ENCODE measurements at regions not wholly inside any gene's neighbourhood (a gene's known extent, or its start where the extent isn't known, plus 50 kb on each side); places are given as distances from the start of the nearest gene placed in this dataset.

DNA sequence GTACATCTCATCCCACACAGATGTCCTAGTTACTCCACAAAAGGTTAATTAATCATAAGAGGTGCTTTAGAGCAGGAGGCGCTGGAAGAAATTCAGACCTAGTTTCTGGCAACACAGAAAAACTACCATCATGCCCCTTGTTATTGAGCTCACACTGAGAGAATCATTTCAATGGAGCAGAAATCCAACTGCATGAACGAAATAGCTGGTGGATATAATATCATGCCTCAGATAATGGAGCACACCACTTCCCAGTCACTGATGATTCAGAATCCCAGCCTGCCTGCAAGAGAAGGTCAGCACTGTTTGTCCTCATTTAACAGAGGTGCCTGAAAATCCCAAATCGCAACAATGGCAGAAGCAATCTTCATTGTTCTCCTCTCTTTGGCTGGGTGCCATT, 125.8 kb upstream of the CREB1 start:
- no peaks in the 10 kb centered on the region for H3K9me3 ChIP-seq (replicated peaks; ENCODE audit: control insufficient read depth, low read depth, low read length)
- WGBS (ENCODE audit: insufficient coverage): 87% methylated on average over 2 of the region's 3 CpGs
- DNase-seq: no peak
- no peak overlapping the region for H3K4me3 ChIP-seq (ENCODE audit: low read length)
- H3K27ac ChIP-seq (ENCODE audit: low read length): no peak overlapping the region
- H3K27me3 ChIP-seq (ENCODE audit: control insufficient read depth, insufficient read depth, low read length): no peaks in the 10 kb centered on the region
- no peaks in the 10 kb centered on the region for H3K36me3 ChIP-seq (ENCODE audit: control insufficient read depth, insufficient read depth, low read length)
- peaks cover 7% of the 10 kb centered on the region for H3K4me1 ChIP-seq (ENCODE audit: control insufficient read depth, insufficient read depth, low read length)

DNA sequence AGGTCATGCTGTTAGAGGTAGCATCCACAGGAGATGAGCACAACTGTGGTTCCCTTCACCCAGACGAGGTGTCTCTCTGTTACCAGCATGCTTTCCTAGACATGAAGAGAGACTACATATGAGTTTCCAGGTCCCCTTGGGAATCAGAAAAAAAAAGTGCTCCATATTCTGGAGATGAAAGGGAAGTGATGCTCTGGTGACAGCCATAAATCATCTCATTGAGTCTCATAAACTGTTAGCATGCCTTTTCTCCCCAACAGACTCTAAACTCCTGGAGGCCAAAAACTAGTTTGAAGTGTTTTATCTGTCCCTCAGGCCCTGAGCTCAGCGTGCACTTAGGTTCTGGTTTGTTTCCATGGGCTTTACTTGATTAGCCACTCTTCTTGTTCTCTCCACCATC, 124.6 kb upstream of the CREB1 start:
- H3K4me3 ChIP-seq (ENCODE audit: low read length): no peak overlapping the region
- 20% methylated on average over 1 of the region's 2 CpGs for WGBS (ENCODE audit: insufficient coverage)

DNA sequence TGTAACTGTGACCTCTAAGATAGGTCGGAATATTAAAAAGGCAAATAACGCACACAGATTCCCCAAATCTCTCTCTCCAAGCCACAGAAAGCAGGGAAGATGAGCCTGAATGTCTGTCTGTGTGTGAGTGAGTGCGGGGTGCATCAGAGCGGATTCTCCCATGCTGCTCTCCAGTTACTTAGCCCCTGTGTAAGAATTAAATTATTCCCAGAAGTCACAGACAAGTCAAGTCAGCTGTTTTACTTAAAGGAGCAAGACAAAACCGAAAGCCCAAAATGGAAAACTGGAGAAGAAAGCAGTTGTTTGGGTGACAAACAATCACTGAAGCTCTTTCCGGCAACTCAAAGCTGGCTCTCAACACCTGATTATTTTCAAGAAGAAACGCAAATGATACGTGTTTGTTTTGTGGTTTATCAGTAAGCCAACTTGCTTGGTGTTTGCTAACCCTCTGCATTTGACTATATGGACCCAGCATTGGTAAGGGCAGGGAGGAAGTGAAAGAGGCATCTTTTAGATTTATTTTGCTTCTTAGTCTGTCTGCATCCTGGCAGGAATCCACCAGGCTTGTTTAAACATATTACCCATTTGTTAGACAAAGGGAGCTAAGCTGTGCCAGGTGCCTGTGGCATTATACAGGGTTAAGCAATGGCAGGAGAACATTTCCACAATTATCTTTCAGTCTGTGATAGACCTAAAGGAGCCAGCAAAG, 121.5 kb upstream of the CREB1 start:
- no peaks in the 10 kb centered on the region for H3K27me3 ChIP-seq (ENCODE audit: control insufficient read depth, insufficient read depth, low read length)
- WGBS (ENCODE audit: insufficient coverage): no CpG with 5 or more reads among the region's 8 CpGs
- no peak overlapping the region for H3K27ac ChIP-seq (ENCODE audit: low read length)
- peaks cover 7% of the 10 kb centered on the region for H3K4me1 ChIP-seq (ENCODE audit: control insufficient read depth, insufficient read depth, low read length)
- no peaks in the 10 kb centered on the region for H3K9me3 ChIP-seq (replicated peaks; ENCODE audit: control insufficient read depth, low read depth, low read length)
- peak; percentile 38 for DNase-seq
- H3K36me3 ChIP-seq (ENCODE audit: control insufficient read depth, insufficient read depth, low read length): no peaks in the 10 kb centered on the region
- no peak overlapping the region for H3K4me3 ChIP-seq (ENCODE audit: low read length)

More for the DNA sequence above, 124.6 kb upstream of the CREB1 start:
- Histone ChIP-seq H3K27ac (ENCODE audit: low read length) (no peak overlapping the region), H3K27me3 (ENCODE audit: control insufficient read depth, insufficient read depth, low read length) (no peaks in the 10 kb centered on the region), H3K4me1 (ENCODE audit: control insufficient read depth, insufficient read depth, low read length) (peaks cover 7% of the 10 kb centered on the region), H3K36me3 (ENCODE audit: control insufficient read depth, insufficient read depth, low read length) (no peaks in the 10 kb centered on the region), H3K9me3 (replicated peaks; ENCODE audit: control insufficient read depth, low read depth, low read length) (no peaks in the 10 kb centered on the region)
- no peak for DNase-seq

DNA sequence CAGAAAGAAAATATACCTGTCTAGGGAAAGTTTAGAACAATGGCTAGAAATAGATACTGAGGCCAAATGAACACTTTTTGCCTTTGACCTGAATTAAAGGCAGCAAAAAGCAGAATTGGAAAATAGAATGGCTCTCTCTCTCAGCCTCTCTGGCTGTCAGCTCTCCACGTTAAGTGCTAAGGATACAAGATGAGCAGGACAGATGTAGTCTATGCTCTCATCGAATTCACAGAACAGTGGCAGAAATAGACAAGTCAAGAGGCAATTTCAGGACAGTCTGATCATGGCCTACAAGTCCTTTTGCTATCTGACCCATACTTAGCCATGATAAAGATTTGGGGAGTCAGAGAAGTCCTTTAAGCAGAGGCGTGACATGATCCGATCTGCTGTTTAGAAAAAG, 120.2 kb upstream of the CREB1 start:
- DNase-seq: peak; percentile 54
- no peaks in the 10 kb centered on the region for H3K27me3 ChIP-seq (ENCODE audit: control insufficient read depth, insufficient read depth, low read length)
- H3K27ac ChIP-seq (ENCODE audit: low read length): no peak overlapping the region
- no peaks in the 10 kb centered on the region for H3K36me3 ChIP-seq (ENCODE audit: control insufficient read depth, insufficient read depth, low read length)
- WGBS (ENCODE audit: insufficient coverage): 47% methylated on average over 4 of the region's 4 CpGs
- no peaks in the 10 kb centered on the region for H3K9me3 ChIP-seq (replicated peaks; ENCODE audit: control insufficient read depth, low read depth, low read length)
- no peak overlapping the region for H3K4me3 ChIP-seq (ENCODE audit: low read length)
- H3K4me1 ChIP-seq (ENCODE audit: control insufficient read depth, insufficient read depth, low read length): peaks cover 7% of the 10 kb centered on the region

DNA sequence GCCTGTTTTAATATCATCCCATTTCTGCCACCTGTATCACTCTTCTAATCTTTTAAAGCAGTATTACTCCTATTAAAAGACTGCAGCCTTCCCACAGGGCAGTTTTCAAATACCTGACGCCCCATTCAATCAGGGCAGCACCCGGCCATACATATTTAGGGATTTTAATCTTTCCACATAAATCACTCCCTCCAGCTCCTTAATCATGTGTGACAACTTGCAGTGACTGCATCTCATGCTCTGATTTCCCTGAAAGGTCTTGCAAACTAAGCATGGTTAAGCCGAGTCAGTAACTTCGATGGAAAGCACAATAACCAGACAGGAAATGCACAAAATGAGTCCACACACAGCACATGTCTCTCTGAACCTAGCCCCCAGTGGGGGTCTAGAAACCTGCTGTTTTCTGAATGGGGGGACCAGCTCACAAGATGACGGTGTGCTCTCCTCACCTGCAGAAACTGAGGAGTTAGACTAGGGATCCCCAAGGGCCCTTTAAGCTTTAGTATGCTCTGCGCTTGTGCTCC, 116.9 kb upstream of the CREB1 start:
- no peaks in the 10 kb centered on the region for H3K36me3 ChIP-seq (ENCODE audit: control insufficient read depth, insufficient read depth, low read length)
- H3K4me1 ChIP-seq (ENCODE audit: control insufficient read depth, insufficient read depth, low read length): peaks cover 7% of the 10 kb centered on the region
- no peak overlapping the region for H3K27ac ChIP-seq (ENCODE audit: low read length)
- DNase-seq: no peak
- no peaks in the 10 kb centered on the region for H3K27me3 ChIP-seq (ENCODE audit: control insufficient read depth, insufficient read depth, low read length)
- H3K9me3 ChIP-seq (replicated peaks; ENCODE audit: control insufficient read depth, low read depth, low read length): no peaks in the 10 kb centered on the region
- no peak overlapping the region for H3K4me3 ChIP-seq (ENCODE audit: low read length)
- 41% methylated on average over 3 of the region's 6 CpGs for WGBS (ENCODE audit: insufficient coverage)

DNA sequence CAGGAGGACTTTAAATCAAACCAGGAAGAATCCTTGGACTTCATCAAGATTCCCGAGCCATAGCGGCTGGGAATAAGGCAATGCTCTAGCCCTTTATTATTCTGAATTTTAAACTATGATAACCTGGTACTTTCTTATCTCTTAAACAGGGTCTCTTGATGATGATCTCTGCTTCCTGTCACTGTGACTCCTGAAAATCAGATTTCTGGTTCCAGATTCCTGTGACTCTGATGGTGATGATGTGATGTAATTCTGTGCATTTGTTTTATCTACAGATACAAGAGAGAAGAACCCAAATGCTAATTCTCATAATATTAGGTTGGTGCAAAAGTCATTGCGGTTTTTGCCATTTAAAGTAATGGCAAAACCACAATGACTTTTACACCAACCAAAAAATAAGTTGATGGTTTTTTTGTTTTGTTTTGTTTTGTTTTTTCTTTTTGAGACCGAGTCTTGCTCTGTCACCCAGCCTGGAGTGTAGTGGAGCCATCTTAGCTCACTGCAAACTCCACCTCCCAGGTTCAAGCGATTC, 116.3 kb upstream of the CREB1 start:
- no peak for DNase-seq

DNA sequence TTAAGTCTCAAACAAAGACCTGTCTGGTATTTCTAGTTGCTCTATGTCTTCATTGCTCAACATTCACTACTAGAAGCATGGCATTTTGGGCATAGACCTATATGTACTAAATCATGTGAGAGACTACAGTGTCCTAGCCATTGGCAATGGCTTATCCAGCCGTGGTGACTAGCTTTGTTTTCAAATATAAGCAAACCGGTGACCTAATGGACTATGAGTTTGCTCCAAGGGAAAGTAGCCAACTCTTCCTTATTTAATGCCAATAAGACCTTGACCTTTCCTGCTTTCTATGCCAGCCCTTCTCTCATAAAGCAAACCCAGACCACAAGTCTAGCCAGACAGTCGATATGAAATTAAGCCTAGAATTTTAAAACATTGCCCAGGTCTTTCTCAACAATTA, 113.7 kb upstream of the CREB1 start:
- WGBS (ENCODE audit: insufficient coverage): 83% methylated on average over 1 of the region's 3 CpGs
- no peaks in the 10 kb centered on the region for H3K36me3 ChIP-seq (ENCODE audit: control insufficient read depth, insufficient read depth, low read length)
- no peaks in the 10 kb centered on the region for H3K9me3 ChIP-seq (replicated peaks; ENCODE audit: control insufficient read depth, low read depth, low read length)
- H3K4me3 ChIP-seq (ENCODE audit: low read length): no peak overlapping the region
- no peaks in the 10 kb centered on the region for H3K27me3 ChIP-seq (ENCODE audit: control insufficient read depth, insufficient read depth, low read length)
- DNase-seq: no peak
- H3K4me1 ChIP-seq (ENCODE audit: control insufficient read depth, insufficient read depth, low read length): no peaks in the 10 kb centered on the region
- H3K27ac ChIP-seq (ENCODE audit: low read length): no peak overlapping the region

More for the DNA sequence above, 116.3 kb upstream of the CREB1 start:
- H3K4me3 ChIP-seq (ENCODE audit: low read length): no peak overlapping the region
- no peaks in the 10 kb centered on the region for H3K36me3 ChIP-seq (ENCODE audit: control insufficient read depth, insufficient read depth, low read length)
- H3K27me3 ChIP-seq (ENCODE audit: control insufficient read depth, insufficient read depth, low read length): no peaks in the 10 kb centered on the region
- no CpG with 5 or more reads among the region's 5 CpGs for WGBS (ENCODE audit: insufficient coverage)
- H3K4me1 ChIP-seq (ENCODE audit: control insufficient read depth, insufficient read depth, low read length): peaks cover under 1% of the 10 kb centered on the region
- H3K9me3 ChIP-seq (replicated peaks; ENCODE audit: control insufficient read depth, low read depth, low read length): no peaks in the 10 kb centered on the region
- no peak overlapping the region for H3K27ac ChIP-seq (ENCODE audit: low read length)

DNA sequence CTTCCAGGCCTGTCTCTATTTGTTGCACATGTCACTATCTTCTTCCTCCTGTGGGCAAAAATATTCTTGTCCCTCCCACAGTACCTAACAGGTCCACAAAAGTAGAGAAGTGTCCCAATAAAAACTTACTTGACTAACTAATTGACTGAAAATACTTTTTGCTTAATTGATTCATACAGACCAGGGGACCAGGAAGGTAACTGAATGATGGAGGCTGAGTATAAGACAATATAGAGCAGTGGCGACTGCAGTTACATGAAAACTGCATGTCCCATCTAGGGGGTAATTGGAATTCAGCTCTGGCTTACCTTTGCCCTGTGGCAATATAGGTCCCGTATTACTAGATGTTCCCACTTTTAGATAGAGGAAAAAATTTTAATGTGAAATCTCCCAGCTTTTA, 112.9 kb upstream of the CREB1 start:
- no CpG with 5 or more reads among the region's 2 CpGs for WGBS (ENCODE audit: insufficient coverage)
- Histone ChIP-seq H3K4me3 (ENCODE audit: low read length) (no peak overlapping the region), H3K27me3 (ENCODE audit: control insufficient read depth, insufficient read depth, low read length) (no peaks in the 10 kb centered on the region), H3K27ac (ENCODE audit: low read length) (no peak overlapping the region), H3K4me1 (ENCODE audit: control insufficient read depth, insufficient read depth, low read length) (no peaks in the 10 kb centered on the region), H3K36me3 (ENCODE audit: control insufficient read depth, insufficient read depth, low read length) (no peaks in the 10 kb centered on the region), H3K9me3 (replicated peaks; ENCODE audit: control insufficient read depth, low read depth, low read length) (no peaks in the 10 kb centered on the region)
- no peak for DNase-seq

DNA sequence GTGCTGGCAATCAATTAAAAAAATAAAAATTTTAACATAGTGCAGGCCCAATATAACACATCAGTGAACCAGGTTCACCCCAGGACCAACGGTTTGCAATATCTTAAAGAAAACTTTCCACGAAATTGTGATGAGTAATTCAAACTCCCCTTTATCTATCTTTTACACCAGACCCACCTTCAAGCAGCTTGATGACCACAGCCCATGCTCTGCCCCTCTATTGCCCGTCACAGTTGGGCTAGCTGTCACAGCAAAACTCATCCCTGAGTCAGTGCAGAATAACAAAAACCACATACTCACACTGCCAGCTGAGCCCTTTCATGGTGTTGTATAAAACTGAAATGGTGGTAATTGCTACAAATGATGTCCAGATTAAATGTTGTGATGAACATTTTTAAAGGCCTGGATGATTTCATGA, 112.5 kb upstream of the CREB1 start:
- H3K36me3 ChIP-seq (ENCODE audit: control insufficient read depth, insufficient read depth, low read length): no peaks in the 10 kb centered on the region
- 78% methylated on average over 2 of the region's 3 CpGs for WGBS (ENCODE audit: insufficient coverage)
- no peaks in the 10 kb centered on the region for H3K4me1 ChIP-seq (ENCODE audit: control insufficient read depth, insufficient read depth, low read length)
- H3K4me3 ChIP-seq (ENCODE audit: low read length): no peak overlapping the region
- H3K27me3 ChIP-seq (ENCODE audit: control insufficient read depth, insufficient read depth, low read length): no peaks in the 10 kb centered on the region
- DNase-seq: no peak
- no peaks in the 10 kb centered on the region for H3K9me3 ChIP-seq (replicated peaks; ENCODE audit: control insufficient read depth, low read depth, low read length)
- no peak overlapping the region for H3K27ac ChIP-seq (ENCODE audit: low read length)

DNA sequence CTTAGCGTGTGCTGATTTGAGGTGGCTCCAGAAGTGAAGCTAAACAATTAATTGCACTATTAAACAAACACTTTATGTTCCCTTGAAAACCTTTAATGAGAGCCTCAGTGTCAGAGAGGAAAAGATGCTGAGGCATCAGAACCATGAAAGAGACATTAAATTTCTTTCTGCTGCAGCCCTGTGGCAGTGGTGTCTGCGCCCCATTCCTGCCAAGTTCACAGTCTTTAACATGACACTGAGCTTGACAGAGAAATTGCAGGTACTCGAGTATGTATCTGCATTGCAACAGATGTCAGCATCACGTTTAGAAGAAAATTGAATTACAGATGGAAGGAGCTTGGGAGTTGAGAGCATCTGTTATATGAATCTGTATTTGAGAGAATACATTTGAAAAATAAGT, 111.3 kb upstream of the CREB1 start:
- no peaks in the 10 kb centered on the region for H3K9me3 ChIP-seq (replicated peaks; ENCODE audit: control insufficient read depth, low read depth, low read length)
- H3K36me3 ChIP-seq (ENCODE audit: control insufficient read depth, insufficient read depth, low read length): no peaks in the 10 kb centered on the region
- no peaks in the 10 kb centered on the region for H3K27me3 ChIP-seq (ENCODE audit: control insufficient read depth, insufficient read depth, low read length)
- H3K27ac ChIP-seq (ENCODE audit: low read length): no peak overlapping the region
- DNase-seq: no peak
- 17% methylated on average over 2 of the region's 4 CpGs for whole genome bisulfite sequencing (ENCODE audit: insufficient coverage)
- no peak overlapping the region for H3K4me3 ChIP-seq (ENCODE audit: low read length)
- H3K4me1 ChIP-seq (ENCODE audit: control insufficient read depth, insufficient read depth, low read length): no peaks in the 10 kb centered on the region

All from muscle of leg (tissue), 3 donors.